WTC11 (cell line): ENCODE measurements at regions not wholly inside any gene's neighbourhood (a gene's known extent, or its start where the extent isn't known, plus 50 kb on each side); places are given as distances from the start of the nearest gene placed in this dataset.

Experiments
- ATAC-seq: fragments of 200-7000 bp; cut with Tn5 transposase; 2 replicates; pipeline ENCODE4 v1.10.0; 2021; ENCODE audit warnings: mild to moderate bottlenecking, moderate library complexity
- CTCF ChIA-PET: fragments of 300-600 bp; sonication (Branson Sonifier 250); formaldehyde crosslinking; loops from one replicate; lab custom pipeline; 2021; ENCODE audit warnings: antibody characterized with exemption; lab: Charles Lee
- POLR2A ChIA-PET: fragments of 350-600 bp; sonication (Branson Sonifier 250); formaldehyde crosslinking; loops from one replicate; lab custom pipeline; 2021; ENCODE audit warnings: antibody characterized with exemption; lab: Charles Lee
- DNase-seq: peaks from one replicate; pipeline ENCODE4 v3.0.0; 2021; ENCODE audit warnings: low spot score
- H3K27ac Mint-ChIP-seq: 2 replicates; pipeline ENCODE4 v1.8.0; 2021; ENCODE audit warnings: mixed read lengths
- H3K27me3 Mint-ChIP-seq: 2 replicates; pipeline ENCODE4 v1.8.0; 2021; ENCODE audit warnings: low read depth, mild to moderate bottlenecking, moderate library complexity, mixed read lengths
- H3K36me3 Mint-ChIP-seq: 2 replicates; pipeline ENCODE4 v1.8.0; 2021; ENCODE audit warnings: mixed read lengths
- H3K4me1 Mint-ChIP-seq: 2 replicates; pipeline ENCODE4 v1.8.0; 2022; ENCODE audit warnings: mixed read lengths
- H3K4me3 Mint-ChIP-seq: 2 replicates; pipeline ENCODE4 v1.8.0; 2021; ENCODE audit warnings: mild to moderate bottlenecking, moderate library complexity, mixed read lengths
- H3K9me3 Mint-ChIP-seq: 2 replicates; pipeline ENCODE4 v1.8.0; 2021; ENCODE audit warnings: mixed read lengths
- CTCF ChIP-seq: fragments of 200-600 bp; IDR thresholded peaks from 2 replicates; pipeline ENCODE4 v1.8.0; 2022; ENCODE audit warnings: antibody characterized with exemption
- E2F5 ChIP-seq: sonication (generic); formaldehyde crosslinking; IDR thresholded peaks from 2 replicates; pipeline ENCODE4 v1.8.1; 2022; ENCODE audit warnings: mild to moderate bottlenecking, moderate library complexity, missing genetic modification reagents
- ETV6 ChIP-seq: sonication (generic); formaldehyde crosslinking; IDR thresholded peaks from 2 replicates; pipeline ENCODE4 v1.8.1; 2022; ENCODE audit warnings: mild to moderate bottlenecking, missing genetic modification reagents
- FOXK1 ChIP-seq: sonication (generic); formaldehyde crosslinking; IDR thresholded peaks from 2 replicates; pipeline ENCODE4 v1.8.0; 2022; ENCODE audit warnings: mild to moderate bottlenecking, moderate library complexity, missing genetic modification reagents
- GRHL2 ChIP-seq: fragments of 250-450 bp; sonication (Bioruptor Pico); IDR thresholded peaks from 2 replicates; pipeline ENCODE4 v1.8.0; 2022; ENCODE audit warnings: mild to moderate bottlenecking, moderate library complexity; ENCODE audit not compliant: insufficient replicate concordance, severe bottlenecking
- GTF2I ChIP-seq: fragments of 250-450 bp; sonication (Bioruptor Pico); conservative IDR thresholded peaks from 2 replicates; pipeline ENCODE4 v1.4.0; 2021; ENCODE audit warnings: mild to moderate bottlenecking
- JAZF1 ChIP-seq: fragments of 250-450 bp; sonication (Bioruptor Pico); IDR thresholded peaks from 2 replicates; pipeline ENCODE4 v1.9.0; 2021; ENCODE audit warnings: moderate library complexity, mild to moderate bottlenecking, inconsistent platforms
- JUN ChIP-seq: sonication (generic); formaldehyde crosslinking; IDR thresholded peaks from 2 replicates; pipeline ENCODE4 v1.8.0; 2023; ENCODE audit warnings: mild to moderate bottlenecking, missing genetic modification reagents
- NFATC4 ChIP-seq: fragments of 250-450 bp; sonication (Bioruptor Pico); IDR thresholded peaks from 2 replicates; pipeline ENCODE4 v1.9.0; 2021; ENCODE audit warnings: mild to moderate bottlenecking
- OVOL2 ChIP-seq: fragments of 250-450 bp; sonication (Bioruptor Pico); IDR thresholded peaks from 2 replicates; pipeline ENCODE4 v1.9.0; 2021; ENCODE audit warnings: mild to moderate bottlenecking, borderline replicate concordance
- PRDM15 ChIP-seq: sonication (generic); formaldehyde crosslinking; IDR thresholded peaks from 2 replicates; pipeline ENCODE4 v1.8.0; 2022; ENCODE audit warnings: missing genetic modification reagents
- SP1 ChIP-seq: sonication (generic); formaldehyde crosslinking; conservative IDR thresholded peaks from 2 replicates; pipeline ENCODE4 v1.8.1; 2022; ENCODE audit warnings: missing genetic modification reagents
- TCF7 ChIP-seq: sonication (generic); formaldehyde crosslinking; IDR thresholded peaks from 2 replicates; pipeline ENCODE4 v1.8.0; 2022; ENCODE audit warnings: mild to moderate bottlenecking, low read depth, missing genetic modification reagents, moderate library complexity
- TEAD4 ChIP-seq: sonication (generic); formaldehyde crosslinking; IDR thresholded peaks from 2 replicates; pipeline ENCODE4 v1.8.0; 2022; ENCODE audit warnings: mild to moderate bottlenecking, missing genetic modification reagents
- USF2 ChIP-seq: sonication (generic); formaldehyde crosslinking; IDR thresholded peaks from 2 replicates; pipeline ENCODE4 v1.8.1; 2023; ENCODE audit warnings: mild to moderate bottlenecking, missing genetic modification reagents, moderate library complexity
- ZMAT4 ChIP-seq: fragments of 250-450 bp; sonication (Bioruptor Pico); IDR thresholded peaks from 2 replicates; pipeline ENCODE4 v1.9.0; 2021; ENCODE audit warnings: mild to moderate bottlenecking
- ZNF219 ChIP-seq: sonication (generic); formaldehyde crosslinking; IDR thresholded peaks from 2 replicates; pipeline ENCODE4 v1.8.0; 2023; ENCODE audit warnings: missing genetic modification reagents, mild to moderate bottlenecking, borderline replicate concordance
- ZNF263 ChIP-seq: sonication (generic); formaldehyde crosslinking; IDR thresholded peaks from 2 replicates; pipeline ENCODE4 v1.8.1; 2022; ENCODE audit warnings: low read depth, mild to moderate bottlenecking, moderate library complexity, missing genetic modification reagents
- ZNF396 ChIP-seq: fragments of 250-450 bp; sonication (Bioruptor Pico); IDR thresholded peaks from 2 replicates; pipeline ENCODE4 v1.8.0; 2021; ENCODE audit warnings: mild to moderate bottlenecking, moderate library complexity, borderline replicate concordance
- ZNF512 ChIP-seq: sonication (generic); formaldehyde crosslinking; IDR thresholded peaks from 2 replicates; pipeline ENCODE4 v1.8.1; 2022; ENCODE audit warnings: missing genetic modification reagents, borderline replicate concordance

GRCh38 chr11:106399076-106399511 lies 321.6 kb downstream of the AASDHPPT start:
- ChIA-PET POLR2A (no interaction called here), CTCF (no interaction called here)
- DNase-seq (no peak), ATAC-seq (no peak)
- Mint-ChIP-seq H3K4me1 (peaks cover 14% of the 10 kb centered on the region), H3K27me3 (no peaks in the 10 kb centered on the region; the same call in 1 of the 2 replicates), H3K36me3 (peaks cover 10% of the 10 kb centered on the region), H3K9me3 (peaks cover 17% of the 10 kb centered on the region), H3K27ac (no peak overlapping the region), H3K4me3 (no peak overlapping the region)
- TF ChIP-seq PRDM15 (CRISPR knock-in tag) (no peak), ZNF396 (CRISPR knock-in tag) (no peak), GRHL2 (CRISPR knock-in tag) (no peak), ZMAT4 (CRISPR knock-in tag) (no peak), CTCF (no peak), TCF7 (no peak), TEAD4 (CRISPR knock-in tag) (no peak)

GRCh38 chr11:106399624-106400023 lies 322.2 kb downstream of the AASDHPPT start:
- POLR2A ChIA-PET = interaction anchor here (0.6 kb wide), 1 partner anchor 828 kb away, joined by 3 read pairs; no protein-coding TSS in a partner anchor

GRCh38 chr11:106400949-106401570 lies 323.6 kb downstream of the AASDHPPT start:
- DNase-seq = no peak
- ChIA-PET POLR2A (no interaction called here), CTCF (no interaction called here)
- H3K9me3 Mint-ChIP-seq = peaks cover 12% of the 10 kb centered on the region
- peaks cover 10% of the 10 kb centered on the region for H3K4me1 Mint-ChIP-seq
- H3K27ac Mint-ChIP-seq = no peak overlapping the region
- ATAC-seq = no peak
- H3K4me3 Mint-ChIP-seq = no peak overlapping the region
- no peaks in the 10 kb centered on the region for H3K27me3 Mint-ChIP-seq
- H3K36me3 Mint-ChIP-seq = peaks cover 4% of the 10 kb centered on the region
- TF ChIP-seq GTF2I (CRISPR knock-in tag) (no peak), ZNF512 (CRISPR knock-in tag) (no peak), FOXK1 (CRISPR knock-in tag) (no peak), E2F5 (CRISPR knock-in tag) (no peak), OVOL2 (no peak), NFATC4 (CRISPR knock-in tag) (no peak), ETV6 (no peak), SP1 (CRISPR knock-in tag) (no peak), USF2 (CRISPR knock-in tag) (no peak), ZNF219 (CRISPR knock-in tag) (no peak), ZNF263 (no peak)

More at GRCh38 chr11:106399624-106400023, 322.2 kb downstream of the AASDHPPT start:
- Mint-ChIP-seq H3K36me3 (peaks cover 10% of the 10 kb centered on the region), H3K9me3 (peaks cover 21% of the 10 kb centered on the region), H3K4me1 (peaks cover 14% of the 10 kb centered on the region), H3K4me3 (no peak overlapping the region), H3K27ac (no peak overlapping the region), H3K27me3 (no peaks in the 10 kb centered on the region; the same call in 1 of the 2 replicates)
- TF ChIP-seq JUN (no peak), JAZF1 (no peak)
- CTCF ChIA-PET = no interaction called here
- DNase-seq (no peak), ATAC-seq (no peak)
